Fibroblast of peridontal ligament (primary cell): ENCODE measurements at regions not wholly inside any gene's neighbourhood (a gene's known extent, or its start where the extent isn't known, plus 50 kb on each side); places are given as distances from the start of the nearest gene placed in this dataset.
"Not testable (repeated sequence)": the region's sequence is repeated elsewhere in the genome, so short reads cannot be mapped to it uniquely, and the experiment has no call there.

ENCODE experiments used
- DNase-seq: peaks from one replicate; pipeline ENCODE4 v3.0.0-alpha.2; 2010; ENCODE audit errors: extremely low read depth

DNA sequence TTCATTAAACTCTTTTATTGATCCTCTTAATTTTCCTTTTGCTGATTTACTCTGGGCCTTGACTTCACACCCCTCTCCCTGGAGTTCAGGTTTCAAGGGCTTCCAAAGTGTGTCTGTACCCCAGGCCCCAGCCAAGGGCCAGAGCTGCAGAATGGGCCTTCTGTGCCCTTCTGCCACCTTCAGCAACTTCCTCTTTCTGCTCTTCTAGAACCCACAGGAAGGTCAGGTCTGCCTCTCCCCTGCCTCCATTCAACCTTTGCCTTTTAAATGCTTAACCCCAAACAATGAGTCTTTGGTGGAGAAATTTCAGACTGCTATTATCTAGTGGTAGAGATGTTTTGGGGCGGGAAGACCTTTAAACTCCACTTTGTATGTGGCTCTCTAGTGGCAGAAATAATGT lies 63.1 kb downstream of the TSN start:
- DNase-seq = no peak

DNA sequence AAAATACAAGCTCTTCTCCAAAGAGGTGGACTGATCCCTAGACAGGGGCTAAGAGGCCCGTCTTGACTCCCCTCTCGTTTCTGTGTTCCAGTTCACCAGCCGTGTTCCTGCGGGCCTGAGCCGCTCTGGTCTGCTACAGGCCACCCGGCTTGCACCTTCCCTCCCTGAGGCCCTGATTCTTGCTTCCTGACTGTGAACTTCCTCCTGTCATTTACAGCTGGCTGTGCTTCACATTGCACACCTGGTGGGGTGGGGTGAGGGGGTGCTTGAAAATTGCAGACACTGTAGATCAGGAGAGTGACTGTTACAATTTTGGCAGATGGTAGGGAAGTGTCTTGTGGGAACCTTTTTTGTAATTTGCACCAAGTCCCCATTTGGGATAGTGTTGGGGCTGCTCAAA lies 64.4 kb downstream of the TSN start:
- DNase-seq = no peak

DNA sequence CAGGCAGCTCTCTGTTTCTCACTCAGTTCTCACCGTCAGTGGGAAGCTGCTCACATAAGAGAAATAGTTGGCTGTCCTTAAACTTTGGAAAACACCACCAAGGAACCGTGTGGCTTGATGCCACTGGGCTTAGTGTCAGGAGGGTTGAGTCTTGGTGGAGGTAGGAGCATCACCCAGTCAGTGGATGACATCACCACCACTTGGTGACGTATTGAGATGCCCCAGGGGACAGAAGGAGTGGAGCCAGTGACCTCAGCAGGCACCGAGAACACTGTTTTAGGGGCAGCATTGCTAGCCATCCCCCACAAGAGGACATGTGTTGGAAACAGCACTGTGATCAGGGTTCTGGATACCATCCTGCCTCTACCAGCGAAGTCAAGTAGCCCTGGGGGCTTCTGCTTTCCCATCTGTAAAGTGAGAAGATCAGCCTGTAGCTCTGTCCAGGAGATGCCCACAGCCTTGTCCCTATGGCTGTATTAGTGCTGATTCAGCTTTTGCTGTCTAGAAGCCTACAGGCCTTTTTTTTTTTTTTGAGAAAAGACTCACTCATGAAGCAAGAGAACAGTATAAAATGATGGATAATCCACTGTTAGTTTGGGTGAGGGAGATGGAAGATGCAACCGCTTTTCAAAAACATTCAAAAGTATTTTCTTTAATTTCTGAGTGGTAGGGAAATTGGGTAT lies 66.2 kb downstream of the TSN start:
- DNase-seq = no peak

DNA sequence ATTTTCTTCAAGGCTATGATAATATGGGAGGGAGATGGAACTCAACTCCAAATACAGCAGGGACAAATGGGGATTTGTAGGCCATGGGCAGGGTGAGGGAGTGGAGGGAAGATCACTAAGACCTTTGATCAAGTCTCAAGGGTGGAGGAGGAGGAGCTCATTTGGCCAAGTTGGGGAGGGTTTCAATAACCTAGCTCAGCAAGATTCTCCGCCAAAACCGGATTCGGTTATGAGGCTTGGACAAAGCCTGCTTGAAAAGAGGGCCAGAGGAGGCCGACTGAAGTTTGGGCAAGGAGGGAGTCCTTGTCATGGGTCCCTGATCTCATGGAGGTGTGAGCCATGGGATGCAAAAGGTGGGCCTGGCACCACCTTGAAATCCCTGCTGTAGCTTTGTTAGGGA lies 68.8 kb downstream of the TSN start:
- DNase-seq = no peak

DNA sequence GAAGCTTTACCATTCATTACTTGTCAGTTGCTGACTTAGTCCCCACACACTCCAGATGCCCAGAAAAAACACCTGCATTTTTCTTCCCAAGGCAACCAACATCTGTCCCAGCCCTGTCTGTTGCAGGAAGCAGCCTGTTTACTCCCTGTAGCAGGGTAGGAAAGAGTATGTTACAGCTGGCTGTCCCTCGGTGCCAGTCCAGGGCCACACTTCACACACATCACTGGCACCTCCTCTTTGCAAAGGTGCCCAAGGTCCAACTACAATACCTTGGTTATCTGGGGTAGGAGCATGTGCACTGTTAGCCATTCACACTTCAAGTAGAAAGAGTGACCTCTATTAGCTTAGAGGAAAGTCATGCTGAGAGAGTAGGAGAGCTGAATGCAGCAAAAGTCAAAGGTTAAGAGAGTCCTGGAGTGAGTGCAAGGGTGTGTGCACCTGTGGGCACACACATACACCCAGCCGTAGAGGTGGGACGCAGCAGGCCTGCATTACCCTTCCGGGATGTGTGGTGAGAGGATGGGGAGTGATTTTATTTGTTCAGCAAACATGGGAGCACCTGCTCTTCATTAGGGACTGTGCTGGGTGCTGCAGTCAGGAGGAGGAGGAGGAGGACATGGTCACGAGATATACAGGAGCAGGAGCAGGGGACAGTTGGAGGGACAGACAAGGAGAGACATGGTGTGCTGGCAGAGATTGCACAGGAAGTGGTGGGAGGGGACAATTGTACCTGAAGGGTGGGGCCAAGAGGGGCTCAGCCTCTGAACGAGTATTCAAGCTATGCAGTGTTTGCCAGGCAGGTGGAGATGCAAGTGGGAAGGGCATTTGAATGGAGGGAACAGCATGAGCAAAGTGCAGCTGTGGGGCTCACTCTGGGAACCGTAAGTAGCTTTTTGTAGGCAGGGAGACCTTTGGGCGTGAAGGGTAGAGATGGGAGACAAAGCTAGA lies 69.8 kb downstream of the TSN start:
- no peak for DNase-seq

DNA sequence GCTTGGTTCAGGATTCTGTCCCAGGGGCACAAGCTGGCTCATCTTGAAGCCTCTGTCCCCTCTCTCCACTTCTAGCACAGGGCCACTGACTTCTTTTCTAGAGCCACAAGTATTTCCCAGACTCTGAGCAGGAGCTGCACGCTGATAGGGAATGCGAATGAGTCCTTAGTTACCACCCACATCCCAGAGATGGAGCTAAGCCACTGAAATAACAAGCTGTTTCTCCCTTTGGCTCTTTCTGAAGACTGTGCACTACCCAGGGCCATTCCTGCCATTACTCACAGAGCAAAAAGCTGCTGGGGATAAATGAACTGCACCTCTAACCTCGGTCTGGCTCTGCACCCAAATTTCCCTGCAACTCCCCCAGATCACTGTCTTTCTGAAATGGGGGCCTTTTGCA lies 70.6 kb downstream of the TSN start:
- no peak for DNase-seq

DNA sequence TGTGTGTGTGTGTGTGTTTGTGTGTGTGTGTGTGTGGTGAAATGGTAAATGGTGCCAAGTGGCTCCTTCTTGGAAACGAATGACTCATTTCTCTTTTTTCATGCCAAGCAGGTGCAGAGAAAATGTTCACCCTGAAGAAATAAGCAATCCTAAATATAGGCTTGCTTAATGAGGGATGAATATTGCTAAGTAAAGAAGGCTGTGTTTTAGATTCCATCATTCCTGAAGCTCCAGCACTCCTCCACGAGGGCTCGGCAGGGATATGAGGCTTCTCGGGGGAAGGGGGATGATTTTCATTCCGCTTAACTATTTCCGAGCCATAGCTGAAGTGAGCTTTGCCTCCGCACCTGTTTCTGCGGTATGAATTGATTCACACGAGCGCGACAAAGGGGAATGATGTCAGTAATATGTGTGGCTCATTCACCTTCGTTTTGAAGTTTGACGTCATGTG lies 72.9 kb downstream of the TSN start:
- no peak for DNase-seq

DNA sequence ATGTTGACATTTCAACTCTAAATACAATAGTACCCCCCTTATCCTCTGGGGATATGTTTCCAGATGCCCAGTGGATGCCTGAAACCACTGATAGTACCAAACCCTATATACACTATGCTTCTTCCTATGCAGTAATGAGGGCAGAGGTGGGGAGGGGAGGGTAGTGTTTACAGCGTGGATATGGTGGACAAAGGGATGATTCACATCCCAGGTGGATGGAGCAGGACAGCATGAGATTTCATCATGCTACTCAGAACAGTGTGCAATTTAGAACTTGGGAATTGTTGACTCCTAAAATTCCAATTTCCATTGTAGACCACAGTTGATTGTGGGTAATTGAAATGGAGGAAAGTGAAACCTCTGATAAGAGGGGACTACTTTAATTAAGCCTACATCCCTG lies 75.4 kb downstream of the TSN start:
- DNase-seq = no peak

DNA sequence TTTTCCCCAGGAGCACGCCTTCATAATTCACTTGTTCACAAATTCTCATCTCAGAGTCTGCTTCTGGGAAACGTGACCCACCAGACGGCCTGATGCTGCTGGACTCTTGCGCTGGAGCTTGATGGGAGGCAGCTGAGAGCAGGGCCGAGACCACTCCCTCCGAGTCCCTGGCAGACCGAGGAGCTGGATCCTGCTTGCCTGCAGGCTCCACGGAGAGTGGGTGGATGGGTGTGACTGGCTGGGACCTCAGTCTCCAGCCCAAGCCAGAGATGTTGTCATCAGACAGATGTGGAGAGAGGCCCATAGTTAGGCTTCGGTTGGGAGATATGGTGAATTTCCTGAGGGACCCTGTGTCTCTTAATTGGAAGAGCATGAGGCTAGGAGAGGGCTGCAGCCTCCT lies 76.4 kb downstream of the TSN start:
- DNase-seq = no peak

DNA sequence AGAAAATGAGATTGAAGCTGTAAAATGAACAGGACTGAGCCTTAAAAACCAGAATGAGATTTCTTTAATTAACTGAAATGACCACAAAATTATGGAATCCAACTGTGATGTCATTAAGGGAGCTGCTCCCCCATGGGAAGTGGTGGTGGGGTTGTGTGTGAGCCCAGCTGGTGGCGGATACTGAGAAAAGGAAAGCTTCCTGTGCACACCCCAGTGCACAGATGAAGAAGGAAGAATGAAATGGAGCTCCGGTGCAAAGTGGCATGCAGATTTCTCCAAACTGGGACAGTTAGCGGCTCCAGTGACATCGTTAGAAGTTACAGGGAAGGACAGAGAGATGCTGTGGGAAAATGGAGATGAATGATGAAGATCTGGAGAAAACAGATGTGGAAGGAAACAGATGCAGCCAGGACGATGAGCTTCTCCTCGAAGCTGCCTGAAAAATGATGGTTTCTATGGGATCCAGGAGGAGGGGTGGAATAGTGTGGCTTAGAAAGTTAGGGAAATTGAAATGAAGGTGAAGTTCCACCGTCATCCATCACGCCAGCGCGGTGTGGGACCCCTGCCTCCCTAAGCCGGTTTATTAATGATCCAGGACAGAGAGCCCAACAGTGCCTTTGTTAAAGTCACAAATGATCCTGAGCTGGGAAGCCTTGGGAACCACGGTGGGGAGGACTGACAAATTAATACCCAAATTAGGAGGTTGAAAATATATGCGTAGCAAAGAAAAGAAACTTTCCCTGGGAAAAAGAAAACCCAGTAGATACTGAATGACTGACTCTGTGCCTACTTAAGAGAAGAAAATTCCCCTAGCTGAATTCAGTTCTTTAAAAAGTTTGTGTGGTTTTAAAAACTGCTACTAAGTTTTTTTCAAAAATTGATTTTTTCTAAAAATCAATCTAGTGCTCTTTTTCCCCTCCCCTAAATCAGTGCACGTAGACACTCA lies 77.2 kb downstream of the TSN start:
- no peak for DNase-seq

DNA sequence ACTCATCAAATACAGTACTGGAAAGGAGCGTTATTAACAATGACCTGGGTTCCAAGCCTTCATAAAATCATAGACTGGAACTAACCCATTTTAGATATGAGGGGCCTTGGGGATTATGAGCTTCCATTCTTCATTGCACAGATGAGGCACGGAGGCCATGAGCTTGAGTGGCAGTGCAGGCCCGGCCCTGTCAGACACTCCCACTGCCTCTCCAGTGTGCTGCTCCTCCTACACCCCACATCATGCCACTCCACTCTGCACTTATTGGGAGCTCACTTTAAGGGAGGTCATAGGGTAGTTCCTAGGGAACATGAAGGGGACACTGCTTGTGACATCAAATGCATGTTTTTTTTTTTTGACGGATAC lies 77.9 kb downstream of the TSN start:
- no peak for DNase-seq

DNA sequence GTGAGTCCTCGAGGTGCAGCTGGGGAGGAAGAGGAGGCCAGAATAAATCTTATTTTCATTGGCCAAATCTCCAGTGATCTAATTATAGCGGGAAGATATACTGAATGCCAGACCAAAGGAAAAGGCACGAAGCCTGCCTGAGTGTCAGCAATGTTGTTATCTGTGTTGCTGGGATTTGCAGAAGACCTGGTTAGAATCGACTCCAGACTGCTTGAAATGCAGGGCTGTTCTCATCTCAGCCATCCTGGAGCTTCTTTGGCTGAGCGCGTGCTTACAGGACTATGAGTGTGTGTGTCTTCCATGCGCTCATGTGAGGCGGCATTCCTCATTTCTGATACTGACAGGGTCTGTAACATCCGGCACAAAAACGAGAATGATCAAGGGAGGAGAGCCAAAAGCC lies 81.2 kb downstream of the TSN start:
- no peak for DNase-seq

DNA sequence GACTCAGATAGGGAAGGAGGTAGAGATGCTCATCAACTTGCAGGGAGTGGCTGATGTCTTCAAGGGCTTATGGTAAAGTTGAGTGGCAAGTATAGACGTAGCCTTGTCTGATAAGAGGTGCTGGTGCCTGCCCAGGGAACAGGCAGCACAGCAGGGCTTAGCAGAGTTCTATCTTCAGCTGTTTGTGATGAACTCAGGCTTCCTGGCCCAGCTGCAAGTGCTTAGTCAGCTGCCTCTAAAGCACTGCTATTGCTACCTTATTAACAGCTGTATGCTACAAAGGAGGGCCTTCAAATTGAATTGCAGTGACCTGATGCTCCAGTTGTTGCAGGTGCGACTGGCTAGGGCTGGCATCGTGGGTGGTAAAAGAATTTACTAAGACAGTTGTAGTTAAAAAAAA lies 82.1 kb downstream of the TSN start:
- no peak for DNase-seq

DNA sequence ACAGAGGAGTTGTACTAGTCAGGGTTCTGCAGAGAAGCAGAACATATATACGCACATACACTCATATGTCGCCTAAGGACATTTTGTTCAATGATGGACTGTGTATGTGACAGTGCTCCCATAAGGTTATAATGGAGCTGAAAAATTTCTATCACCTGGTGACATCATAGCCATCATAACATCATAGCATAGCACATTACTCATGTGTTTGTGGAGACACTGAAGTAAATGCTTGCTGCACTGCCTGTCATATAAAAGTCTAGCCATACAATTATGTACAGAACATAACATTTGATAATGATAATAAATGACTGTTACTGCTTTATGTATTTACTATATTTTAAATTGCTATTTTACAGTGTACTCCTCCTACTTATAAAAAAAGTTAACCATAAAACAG lies 83.1 kb downstream of the TSN start:
- DNase-seq = no peak

DNA sequence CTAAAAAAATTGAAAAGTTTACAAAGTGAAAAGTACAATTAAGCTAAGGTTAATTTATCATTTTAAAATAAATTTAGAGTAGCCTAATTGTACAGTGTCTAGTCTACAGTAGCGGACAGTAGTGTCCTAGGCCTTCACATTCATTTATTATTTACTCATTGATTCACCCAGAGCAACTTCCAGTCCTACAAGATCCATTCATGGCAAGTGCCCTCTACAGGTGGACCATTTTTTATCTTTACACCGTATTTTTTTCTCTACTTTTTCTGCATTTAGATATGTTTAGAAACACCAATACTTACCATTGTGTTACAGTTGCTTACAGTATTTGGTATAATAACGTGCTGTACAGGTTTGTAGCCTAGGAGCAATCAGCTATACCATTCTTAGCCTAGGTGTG lies 84.1 kb downstream of the TSN start:
- DNase-seq = no peak

DNA sequence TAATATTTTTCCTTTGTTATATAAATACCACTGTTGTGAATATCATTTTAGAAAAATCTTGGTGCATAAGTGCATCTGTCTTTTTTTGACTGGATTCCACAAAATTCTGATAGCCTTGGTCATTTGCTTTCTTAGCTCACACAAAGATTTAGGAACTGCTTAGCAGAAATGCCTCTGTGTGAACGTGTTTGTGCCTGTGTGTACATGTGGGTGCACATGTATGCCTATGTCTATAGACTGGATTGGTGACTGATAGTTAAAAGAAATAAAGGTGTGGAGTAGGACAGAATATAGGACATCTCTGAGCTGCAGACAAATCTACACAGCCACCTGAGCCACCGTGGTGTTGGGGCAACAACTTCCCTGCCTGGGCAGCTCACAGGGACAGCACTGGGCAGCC lies 93.8 kb downstream of the TSN start:
- DNase-seq = no peak

DNA sequence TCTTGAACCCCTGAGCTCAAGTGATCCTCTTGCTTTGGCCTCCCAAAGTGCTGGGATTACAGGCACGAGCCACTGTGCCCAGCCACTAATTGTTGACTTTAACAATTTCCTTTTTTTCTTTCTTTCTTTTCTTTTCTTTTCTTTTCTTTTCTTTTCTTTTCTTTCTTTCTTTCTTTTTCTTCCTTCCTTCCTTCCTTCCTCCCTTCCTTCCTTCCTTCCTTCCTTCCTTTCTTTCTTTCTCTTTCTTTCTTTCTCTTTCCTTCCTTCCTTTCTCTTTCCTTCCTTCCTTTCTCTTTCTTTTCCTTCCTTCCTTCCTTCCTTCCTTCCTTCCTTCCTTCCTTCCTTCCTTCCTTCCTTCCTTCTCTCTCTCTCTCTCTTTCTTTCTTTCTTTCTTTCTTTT lies 97.7 kb downstream of the TSN start:
- DNase-seq = not testable (repeated sequence)

DNA sequence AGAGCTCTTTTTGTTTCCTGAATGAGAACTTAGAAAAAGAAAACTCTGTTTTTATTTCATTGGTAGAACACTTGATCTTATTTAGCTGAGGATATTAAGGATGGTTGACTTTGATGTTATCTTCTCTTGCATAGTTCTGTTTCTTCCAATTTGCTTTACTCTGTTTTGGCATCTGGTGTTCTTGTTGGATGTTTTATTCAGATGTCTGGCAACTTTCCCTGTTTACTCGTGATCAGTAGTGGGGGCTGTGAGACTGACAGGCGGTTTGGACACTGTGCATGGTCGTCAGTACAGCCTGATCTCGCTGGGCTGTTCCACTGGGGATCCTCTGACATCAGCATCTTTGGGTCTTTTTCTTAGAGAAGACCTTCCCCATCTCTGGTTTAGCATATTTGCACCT lies 100.1 kb downstream of the TSN start:
- DNase-seq = no peak

DNA sequence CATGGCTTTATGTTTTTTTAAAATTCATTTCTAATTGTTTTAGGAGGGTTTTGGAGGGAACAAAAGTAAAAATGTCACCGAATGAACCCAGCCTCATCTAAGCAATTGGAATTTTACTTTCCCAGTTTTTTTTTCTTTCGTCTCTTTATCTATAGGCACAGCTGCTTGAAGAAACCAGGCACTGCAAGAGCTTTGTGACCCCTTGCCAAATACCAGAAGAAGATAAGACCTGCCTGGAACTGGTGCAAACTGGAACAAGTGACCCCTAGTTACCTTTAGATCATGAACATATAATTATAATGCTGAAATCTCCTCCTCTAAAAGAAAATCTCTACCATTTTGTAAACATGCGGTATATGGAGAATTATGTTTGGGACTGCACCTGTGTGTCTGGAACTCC lies 100.9 kb downstream of the TSN start:
- DNase-seq = no peak

DNA sequence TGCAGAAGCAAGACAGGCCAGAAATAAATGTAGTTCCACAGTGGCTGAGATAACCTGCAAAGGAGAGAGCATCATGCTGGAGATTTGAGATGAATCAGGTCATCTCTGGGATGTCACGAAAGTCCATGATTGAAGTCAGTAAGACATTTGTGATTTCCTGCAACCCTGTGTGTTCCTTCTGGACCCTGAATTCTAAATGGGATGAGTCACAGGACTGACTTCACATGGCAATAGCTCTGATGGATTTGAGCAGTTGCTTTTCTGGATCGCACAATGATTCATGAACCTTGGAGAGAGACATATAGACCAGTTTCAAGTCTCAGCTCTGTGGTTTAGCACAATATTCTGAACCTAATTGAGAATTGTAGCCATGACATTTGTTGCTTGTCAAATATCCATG lies 102.9 kb downstream of the TSN start:
- DNase-seq = no peak

DNA sequence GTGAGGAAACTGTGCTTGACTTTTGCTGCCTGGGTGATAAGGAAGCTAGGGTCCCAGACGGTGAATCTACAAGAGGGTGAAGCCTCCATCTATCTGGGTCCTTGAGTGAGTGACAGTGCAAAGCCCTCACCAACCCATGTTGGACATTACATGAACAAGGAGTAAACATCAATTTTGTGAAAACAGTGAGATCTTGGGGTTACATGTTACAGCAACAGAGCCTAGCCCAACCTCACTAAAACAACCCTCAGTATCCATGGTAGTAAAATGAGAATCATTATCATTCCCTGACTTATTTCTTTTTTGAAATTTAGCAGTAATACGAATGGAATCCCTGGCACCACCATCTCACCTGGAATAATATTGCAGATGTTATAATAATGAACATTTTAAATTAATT lies 103.4 kb downstream of the TSN start:
- no peak for DNase-seq

DNA sequence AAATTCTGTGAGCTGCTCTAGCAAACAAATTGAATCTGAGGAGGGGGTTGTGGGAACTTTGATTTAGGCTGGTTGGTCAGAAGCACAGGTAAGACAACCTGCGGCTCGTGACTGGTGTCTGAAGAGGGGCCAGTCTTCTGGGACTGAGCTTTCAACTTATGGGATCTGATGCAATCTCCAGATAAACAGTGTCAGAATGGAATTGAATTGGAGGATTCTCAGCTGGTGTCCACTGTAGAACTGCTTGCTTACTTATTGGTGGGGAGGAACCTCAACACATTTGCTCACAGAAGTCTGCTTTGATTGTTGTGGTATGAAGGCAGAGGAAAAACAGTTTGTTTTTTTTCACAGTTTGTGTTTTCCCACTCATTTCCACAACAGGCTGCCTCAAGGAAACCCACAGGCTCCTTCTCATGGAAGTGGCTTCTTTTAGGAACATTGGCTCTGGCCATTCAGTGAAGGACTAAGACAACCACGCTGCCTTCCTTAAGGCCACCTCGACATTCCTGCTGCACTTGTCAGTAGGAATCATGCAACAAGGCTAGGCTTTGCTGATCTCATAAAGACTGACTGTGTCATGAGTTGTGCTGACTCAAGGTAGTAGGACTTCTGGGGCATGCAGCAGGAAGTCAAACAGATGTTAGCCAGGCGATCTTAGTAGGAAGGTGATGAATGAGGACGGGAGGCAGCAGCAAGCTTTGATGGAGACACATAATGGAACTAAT lies 104.7 kb downstream of the TSN start:
- DNase-seq = peak; percentile 32
